Sciatic nerve (tissue), 2 donors: ENCODE measurements at regions not wholly inside any gene's neighbourhood (a gene's known extent, or its start where the extent isn't known, plus 50 kb on each side); places are given as distances from the start of the nearest gene placed in this dataset.
"Not testable (repeated sequence)": the region's sequence is repeated elsewhere in the genome, so short reads cannot be mapped to it uniquely, and the experiment has no call there.

Source experiments
- ATAC-seq: fragments of 200-7000 bp; cut with Tn5 transposase; one replicate; pipeline ENCODE4 v1.9.1; 2020; ENCODE audit warnings: mild to moderate bottlenecking, moderate library complexity
- DNase-seq: peaks from one replicate; pipeline ENCODE4 v3.0.0-alpha.2; 2020; ENCODE audit warnings: low spot score
- intact Hi-C: fragments of 100-400 bp; cut with DNase I; formaldehyde crosslinking; loops from one replicate; pipeline ENCODE4 v1.14.2; 2022
- donor health status: DM: no; HTN: no; CAD: no.
- donor health status: DM: no; HTN: no; CAD: no.

DNA sequence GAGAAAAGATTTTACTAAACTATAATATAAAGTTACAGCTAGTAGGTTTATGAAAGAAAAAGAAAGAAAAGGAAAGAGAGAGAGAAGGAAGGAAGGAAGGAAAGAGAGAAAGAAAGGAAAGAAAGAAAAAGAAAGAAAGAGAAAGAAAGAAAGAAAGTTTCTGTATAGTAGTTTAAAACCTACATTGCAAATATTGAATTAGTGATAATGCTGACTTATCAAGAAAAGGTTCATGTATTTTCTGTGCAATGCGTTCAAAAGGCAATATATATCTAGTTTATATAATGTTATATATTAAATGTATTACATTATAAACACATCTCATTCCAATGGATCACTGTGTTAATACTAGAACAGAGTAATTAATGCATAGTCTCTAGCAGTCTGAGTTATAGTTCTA lies 648.4 kb downstream of the ZBBX start:
- DNase-seq: no peak
- ATAC-seq: no peak
- intact Hi-C loops: no loop called here

DNA sequence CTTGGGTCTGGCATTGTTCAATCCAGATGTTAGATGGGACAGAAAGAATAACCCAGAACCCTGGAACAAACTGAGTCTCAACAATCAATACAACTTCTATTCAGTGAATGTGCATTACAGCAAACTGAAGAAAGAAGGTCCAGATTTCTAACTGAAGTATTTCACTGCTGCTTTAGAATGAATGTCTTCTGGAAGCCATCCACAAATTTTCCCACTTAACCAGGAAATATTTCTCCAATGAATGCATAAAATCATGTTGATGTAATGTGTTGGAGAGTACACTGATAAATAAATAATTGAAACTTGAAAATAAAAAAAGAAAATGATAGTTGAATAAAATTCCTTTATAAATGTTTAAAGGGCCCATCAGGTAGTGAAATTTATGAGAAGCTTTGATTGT lies 658.6 kb downstream of the ZBBX start:
- ATAC-seq: no peak
- intact Hi-C loops: no loop called here

DNA sequence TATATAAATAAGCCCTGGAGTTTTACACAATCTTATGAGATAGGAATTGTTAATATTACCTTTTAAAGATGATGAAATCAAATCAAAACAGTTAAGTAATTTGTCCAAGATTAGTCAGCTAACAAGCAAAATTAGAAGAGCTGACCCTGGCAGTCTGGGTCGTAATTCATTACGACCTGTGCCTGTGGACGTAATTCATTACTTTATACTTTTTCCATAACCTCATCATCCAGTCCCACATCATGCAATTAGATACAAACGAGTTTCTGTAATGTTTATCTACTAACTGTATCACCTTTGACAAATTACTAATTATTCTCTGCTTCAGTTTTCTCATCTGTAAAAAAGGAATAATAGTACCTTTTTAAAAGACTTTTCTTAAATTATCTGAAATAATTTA lies 665.9 kb downstream of the ZBBX start:
- ATAC-seq: no peak
- DNase-seq: no peak
- intact Hi-C loops: no loop called here

More for the DNA sequence above, 658.6 kb downstream of the ZBBX start:
- DNase-seq: no peak

DNA sequence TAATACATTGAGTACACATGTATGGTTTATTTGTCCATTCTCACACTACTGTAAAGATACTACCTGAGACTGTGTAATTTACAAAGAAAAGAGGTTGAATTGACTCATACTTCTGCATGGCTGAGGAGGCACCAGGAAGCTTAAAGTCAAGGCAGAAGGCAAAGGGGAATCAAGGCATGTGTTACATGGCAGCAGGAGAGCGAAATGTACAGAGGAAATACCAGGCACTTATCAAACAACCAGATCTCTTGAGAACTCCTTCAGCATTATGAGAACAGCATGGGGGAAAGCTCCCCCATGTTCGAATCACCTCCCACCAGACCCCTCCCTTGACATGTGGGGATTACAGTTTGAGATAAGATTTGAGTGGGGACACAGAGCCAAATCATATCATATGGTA lies 666.3 kb downstream of the ZBBX start:
- no peak for DNase-seq
- intact Hi-C loops: no loop called here
- no peak for ATAC-seq

DNA sequence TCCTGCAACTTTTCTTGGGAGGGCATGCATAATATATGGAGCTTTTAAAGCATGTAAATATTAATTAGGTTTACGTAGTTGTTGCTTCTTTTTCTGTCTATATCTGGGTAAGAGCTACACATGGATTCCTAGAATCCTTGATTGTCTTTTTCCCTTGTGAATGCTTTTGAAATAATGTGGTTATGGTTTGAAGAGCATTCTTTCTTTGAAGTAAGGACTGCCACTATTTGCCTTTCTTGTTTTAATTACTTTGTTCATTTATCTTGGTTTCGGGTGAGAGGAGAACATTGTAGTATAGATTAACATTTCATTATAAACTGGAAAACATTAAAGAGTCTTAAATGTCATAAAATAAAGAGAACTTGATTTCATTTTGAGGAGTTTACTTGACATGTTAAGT lies 674.0 kb downstream of the ZBBX start:
- DNase-seq (no peak), ATAC-seq (no peak)
- intact Hi-C loops: no loop called here

DNA sequence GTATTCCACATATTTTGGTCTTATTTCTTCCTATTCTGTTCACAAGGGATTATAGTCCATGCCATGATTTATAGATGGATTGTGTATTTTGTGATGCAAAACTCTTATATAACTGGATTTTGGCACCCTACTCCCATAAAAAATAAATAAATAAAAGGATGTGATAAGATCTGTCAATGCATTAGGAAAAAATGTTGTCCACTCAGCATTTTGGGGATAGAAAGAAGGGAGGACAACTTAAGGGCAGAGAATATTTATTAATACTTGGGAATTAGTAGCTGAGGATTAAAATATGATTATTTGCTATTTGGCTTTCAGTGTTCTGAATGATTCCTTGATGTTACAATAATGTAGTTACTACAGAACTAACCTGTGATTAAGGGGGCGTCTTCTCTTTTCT lies 682.6 kb downstream of the ZBBX start:
- DNase-seq (no peak), ATAC-seq (no peak)
- intact Hi-C loops: no loop called here

DNA sequence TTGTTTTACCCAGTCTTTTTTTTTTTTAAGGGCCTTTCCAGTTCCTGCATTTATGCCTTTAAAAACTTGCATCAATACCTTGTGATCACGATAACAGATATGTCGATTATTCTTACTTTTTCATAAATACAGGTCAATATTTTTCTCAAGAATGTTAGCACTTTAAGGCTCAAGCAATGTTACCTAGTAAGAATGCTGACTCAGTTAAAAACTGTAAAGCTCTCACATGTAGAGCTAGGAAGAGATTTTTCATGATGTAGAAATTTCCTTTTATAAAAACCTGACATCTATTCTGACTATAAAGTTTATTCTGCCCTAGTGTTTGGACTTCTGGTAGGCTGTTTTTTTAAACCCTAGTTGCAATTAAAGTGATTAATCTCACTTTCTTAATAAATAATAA lies 684.0 kb downstream of the ZBBX start:
- no peak for ATAC-seq

DNA sequence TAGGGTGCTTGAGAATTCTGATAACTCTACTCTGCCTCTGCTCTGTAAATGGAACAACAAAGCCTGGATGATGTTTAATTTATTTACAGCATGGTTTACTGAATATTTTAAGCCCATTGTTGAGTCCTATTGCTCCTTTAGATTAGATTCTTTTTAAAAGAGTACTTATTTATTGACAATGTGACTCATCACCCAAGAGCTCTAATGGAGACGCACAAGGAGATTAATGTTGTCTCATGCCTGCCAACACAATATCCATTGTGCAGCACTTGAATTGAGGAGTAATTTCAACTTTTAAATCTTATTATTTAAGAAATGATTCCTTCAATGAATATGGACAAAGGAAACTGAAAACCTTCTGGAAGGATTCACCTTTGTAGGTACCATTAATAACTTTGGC lies 691.4 kb downstream of the ZBBX start:
- DNase-seq: no peak
- ATAC-seq: no peak
- intact Hi-C loops: no loop called here

More for the DNA sequence above, 684.0 kb downstream of the ZBBX start:
- no peak for DNase-seq
- intact Hi-C loops: no loop called here

DNA sequence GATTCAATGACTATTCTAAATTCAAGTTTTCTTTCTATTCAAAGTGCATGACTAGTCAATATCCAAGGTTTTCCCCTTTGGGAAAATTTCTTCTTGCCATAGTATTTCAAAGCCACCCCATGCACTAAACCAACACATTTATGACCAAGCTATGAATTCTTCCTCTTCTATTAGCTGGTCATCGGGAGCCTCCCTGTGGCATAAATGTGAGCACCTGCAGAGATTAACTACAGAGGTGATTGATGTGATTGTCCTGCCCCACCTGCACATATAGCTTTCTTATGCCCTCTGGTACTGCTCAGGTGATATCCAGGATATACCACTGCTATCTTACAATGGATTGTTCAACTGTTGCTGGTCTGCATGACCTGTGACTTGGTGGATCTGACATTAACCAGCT lies 694.9 kb downstream of the ZBBX start:
- ATAC-seq: no peak
- intact Hi-C loops: no loop called here

DNA sequence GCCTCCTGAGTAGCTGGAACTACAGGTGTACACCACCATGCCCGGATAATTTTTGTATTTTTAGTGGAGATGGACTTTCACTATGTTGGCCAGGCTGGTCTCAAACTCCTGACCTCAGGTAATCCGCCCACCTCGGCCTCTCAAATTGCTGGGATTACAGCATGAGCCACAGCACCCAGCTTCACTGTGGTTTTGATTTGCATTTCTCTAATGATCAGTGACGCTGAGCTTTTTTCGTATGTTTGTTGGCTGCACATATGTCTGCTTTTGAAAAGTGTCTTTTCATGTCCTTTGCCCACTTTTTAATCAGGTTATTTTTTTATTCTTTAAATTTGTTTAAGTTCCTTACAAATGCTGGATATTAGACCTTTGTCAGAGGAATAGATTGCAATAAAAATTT lies 696.0 kb downstream of the ZBBX start:
- DNase-seq, ATAC-seq, intact Hi-C loops: not testable (repeated sequence)

More for the DNA sequence above, 694.9 kb downstream of the ZBBX start:
- DNase-seq: no peak

DNA sequence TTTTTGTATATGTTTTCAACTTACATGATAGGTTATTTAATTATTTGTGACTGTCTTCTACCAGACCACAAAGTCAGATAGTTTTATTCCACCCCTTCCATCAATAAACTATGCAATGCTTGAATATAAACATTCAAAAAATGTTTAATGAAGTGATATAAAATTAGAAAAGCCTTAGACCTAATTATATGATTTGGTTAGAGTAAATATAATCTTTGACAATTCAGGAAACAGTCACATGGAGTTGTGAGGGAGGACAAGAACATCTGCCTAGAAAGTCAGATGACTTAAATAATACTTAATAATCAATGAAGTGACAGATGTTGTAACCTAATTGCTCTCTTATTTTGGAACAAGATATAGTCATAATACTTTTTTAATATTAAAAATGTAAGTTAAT lies 710.3 kb downstream of the ZBBX start:
- no peak for ATAC-seq
- intact Hi-C loops: no loop called here
- no peak for DNase-seq

DNA sequence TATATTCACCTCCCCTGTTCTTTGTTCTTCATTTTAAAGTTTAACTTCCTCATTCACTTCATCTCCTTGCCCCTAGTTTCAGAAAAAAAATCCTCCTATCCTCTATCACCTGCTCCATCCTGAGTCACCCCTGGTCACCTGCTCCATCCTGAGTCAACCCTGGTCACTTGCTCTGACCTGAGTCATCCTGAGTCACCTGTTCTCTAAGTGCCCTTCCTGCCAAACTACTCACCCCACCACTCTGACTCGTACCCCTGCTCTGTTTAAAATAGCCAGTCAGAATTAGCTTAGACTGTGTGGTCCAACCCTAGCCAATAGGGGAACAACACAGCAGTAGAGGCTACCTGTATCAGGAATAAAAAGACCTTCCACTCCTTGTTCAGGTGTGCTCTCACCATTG lies 716.9 kb downstream of the ZBBX start:
- intact Hi-C loops: no loop called here
- DNase-seq (no peak), ATAC-seq (no peak)

DNA sequence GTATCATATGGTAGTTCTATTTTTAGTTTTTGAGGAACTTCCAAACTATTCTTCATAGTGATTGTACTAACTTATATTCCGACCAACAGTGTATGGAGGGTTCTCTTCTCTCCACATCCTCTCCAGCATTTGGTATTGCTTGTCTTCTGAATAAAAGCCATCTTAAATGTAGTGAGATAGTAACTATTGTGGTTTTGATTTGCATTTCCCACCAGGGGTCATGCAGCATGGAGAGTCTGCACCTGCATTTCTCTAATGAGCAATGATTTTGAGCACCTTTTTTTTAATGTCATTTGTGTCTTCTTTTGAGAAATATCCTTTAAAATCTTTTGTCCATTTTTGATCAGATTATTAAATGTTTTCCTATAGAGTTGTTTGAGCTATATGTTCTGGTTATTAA lies 718.5 kb downstream of the ZBBX start:
- DNase-seq (no peak), ATAC-seq (no peak)
- intact Hi-C loops: no loop called here

DNA sequence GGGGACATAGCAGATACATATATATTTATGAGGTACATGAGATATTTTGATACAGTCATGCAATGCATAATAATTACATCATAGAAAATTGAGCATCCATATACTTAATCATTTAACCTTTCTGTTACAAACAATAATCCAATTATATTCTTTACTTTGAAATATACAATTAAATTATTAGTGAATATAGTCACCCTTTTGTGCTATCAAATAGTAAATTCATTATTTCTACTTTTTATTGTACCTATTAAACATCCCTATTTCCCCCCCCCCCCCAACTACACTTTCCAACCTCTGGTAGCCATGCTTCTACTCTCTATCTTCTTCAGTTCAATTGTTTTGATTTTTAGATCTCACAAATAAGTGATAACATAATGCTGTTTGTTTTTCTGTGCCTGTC lies 719.1 kb downstream of the ZBBX start:
- DNase-seq (no peak), ATAC-seq (no peak)
- intact Hi-C loops: no loop called here

DNA sequence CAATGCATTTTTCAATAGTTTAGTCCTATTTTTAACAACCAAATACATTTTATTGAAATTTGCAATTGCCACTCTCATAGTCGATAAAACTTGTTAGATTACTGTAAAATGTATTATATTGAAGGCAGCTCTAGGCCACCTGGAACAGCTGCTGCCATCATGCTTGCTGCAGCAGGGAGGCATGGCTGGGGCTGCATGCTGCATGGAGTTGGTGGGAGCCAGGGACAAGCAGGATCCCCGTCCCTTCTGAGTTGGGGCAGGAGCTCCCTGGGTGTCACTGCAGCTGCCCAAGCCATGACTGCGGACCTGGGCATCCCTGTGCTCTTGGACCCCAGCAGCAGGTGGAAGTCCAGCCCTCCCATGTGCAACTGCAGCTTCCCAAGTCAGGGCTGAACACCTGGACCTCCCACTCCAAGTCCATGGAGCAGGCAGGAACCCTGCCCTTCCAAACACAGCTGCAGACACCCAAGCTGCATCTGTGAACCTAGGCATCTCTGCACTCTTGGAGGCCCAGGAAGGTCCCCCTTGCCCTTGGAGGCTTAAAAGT lies 742.0 kb downstream of the ZBBX start:
- peak; percentile 15 for ATAC-seq
- DNase-seq: no peak
- intact Hi-C loops: no loop called here

DNA sequence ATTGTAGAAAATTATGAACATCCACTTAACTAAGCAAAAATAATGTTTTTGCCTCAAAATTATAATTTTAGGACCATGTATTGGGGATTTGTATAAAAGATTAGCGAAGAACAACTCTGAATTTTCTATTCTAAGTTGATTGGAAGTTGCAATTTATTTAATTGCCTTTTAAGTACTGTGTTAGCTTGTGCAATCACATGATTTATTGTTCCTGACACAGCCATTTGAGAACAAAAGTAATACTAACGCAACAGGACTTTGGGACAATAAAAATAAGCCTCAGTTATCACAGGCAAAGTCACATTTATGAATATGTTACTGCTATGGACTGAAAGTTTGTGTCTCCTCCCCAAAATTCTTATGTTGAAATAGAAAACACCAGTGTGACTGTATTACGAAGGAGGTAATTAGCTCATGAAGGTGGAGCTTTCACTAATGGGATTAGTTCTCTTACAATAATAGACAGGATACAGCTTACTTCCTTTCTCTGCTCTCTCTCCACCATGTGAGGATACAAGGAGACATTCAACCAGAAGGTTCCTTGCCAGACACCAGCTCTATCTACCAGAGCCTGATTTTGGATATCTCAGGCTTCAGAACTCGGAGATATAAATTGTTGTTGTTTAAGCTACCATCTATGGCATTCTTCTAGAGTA lies 745.9 kb downstream of the ZBBX start:
- DNase-seq: no peak
- no peak for ATAC-seq
- intact Hi-C loops: no loop called here

DNA sequence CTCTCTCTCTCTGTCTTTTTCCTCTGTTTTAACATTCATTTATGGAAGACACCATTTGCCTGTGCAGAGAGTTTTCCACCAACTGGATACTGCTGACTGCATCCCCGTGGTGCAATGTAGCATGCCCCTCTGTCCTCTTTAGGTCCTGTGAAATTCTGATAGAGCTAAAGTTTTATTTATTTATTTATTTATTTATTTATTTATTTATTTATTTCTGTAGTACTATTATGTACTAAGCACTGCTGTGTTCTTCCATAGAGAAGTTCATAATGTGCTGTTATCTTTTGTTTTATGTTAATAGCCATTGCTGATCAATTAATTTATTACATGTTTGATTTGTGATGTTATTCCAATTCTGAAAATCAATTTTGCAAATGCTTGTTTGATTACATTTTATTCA lies 749.9 kb downstream of the ZBBX start:
- DNase-seq (no peak), ATAC-seq (no peak)
- intact Hi-C loops: no loop called here

DNA sequence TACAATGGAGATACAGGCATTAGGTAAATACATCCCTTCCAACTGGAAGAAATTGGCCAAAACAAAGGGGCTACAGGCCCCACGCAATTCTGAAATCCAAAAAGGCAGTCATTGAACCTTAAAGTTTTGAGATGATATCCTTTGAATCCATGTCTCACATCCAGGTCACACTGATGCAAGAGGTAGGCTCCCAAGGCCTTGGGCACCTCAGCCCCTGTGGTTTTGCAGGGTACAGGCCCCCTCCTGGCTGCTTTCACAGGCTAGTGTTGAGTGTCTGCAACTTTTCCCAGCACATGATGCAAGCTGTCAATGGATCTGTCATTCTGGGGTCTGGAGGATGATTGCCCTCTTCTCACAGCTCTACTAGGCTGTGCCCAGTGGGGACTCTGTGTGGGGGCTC lies 766.7 kb downstream of the ZBBX start:
- ATAC-seq: no peak
- intact Hi-C loops: no loop called here
- DNase-seq: no peak

DNA sequence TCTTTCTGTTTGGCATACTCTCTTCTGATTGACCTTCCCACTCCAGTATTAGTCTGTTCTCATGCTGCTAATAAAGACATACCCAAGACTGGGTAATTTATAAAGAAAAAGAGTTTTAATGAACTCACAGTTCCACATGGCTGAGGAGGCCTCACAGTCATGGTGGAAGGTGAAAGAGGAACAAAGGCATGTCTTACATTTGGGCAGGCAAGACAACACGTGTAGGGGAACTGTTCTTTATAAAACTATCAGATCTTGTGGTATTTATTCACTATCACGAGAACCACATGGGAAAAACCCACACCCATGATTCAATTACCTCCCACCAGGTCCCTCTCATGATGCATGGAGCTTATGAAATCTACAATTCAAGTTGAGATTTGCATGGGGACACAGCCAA lies 767.3 kb downstream of the ZBBX start:
- intact Hi-C loops, DNase-seq, ATAC-seq: not testable (repeated sequence)

DNA sequence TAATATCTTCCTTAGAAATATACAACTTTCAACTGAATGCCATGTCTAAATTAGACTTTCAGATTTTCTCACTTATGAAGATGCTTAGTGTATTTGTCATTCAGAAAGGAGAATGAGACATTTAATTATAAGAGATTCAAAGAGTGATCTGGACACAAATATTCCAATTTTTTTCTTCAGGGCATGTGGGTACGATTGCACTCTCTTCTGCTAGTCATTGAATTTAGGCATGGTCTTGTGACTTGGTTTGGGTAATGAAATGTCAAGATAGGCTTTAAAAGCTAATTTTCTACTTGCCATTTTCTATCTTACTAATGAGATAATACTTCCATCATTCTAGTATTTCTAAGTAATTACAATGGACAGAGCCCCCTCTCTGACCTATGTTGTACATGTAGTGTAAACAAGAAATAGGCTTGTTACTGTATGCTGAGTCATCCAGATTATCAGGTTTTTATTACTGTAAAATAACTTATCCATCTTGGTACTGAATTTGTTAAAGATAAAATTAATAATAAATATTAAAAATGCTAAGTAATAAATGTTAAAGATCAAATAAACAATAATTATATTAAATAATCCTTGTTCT lies 770.8 kb upstream of the BCHE start:
- ATAC-seq (no peak), DNase-seq (no peak)
- intact Hi-C loops: no loop called here

DNA sequence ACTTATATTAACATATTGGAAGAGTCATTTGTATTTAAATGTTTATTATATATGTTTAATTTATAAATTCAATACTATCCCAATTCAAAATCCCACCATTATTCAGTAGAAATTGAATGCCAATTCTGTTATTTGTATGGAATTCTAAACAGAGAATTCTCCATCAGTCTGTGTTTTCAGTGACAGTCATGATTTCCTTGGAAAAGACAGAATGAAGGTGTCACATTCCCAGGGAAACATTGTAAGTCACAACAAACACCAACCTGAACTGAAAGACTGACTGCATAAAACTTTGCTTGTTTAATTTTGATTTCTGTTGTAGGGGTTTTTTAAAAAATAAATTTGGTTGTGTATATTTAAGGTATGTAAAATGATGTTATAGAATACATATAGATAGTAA lies 769.8 kb upstream of the BCHE start:
- no peak for ATAC-seq

More for the DNA sequence above, 769.8 kb upstream of the BCHE start:
- intact Hi-C loops: no loop called here
- DNase-seq: no peak
